Keratinocyte (primary cell): ENCODE measurements at regions not wholly inside any gene's neighbourhood (a gene's known extent, or its start where the extent isn't known, plus 50 kb on each side); places are given as distances from the start of the nearest gene placed in this dataset.

Source experiments
- DNase-seq: peaks from one replicate; pipeline ENCODE4 v3.0.0-alpha.2; 2011; ENCODE audit warnings: low read depth, missing footprints, low spot score
- FAIRE-seq: peaks from 2 replicates; lab custom pipeline; 2011; peaks lifted over from hg19 to GRCh38; lab: Jason Lieb, UNC
- H2AFZ ChIP-seq: 2 replicates; pipeline ENCODE4 v1.6.0; 2012; ENCODE audit warnings: low read length, control low read depth, inconsistent platforms; ENCODE audit not compliant: control insufficient read depth
- H3K27ac ChIP-seq: 2 replicates; pipeline ENCODE4 v1.5.1; 2011; ENCODE audit warnings: low read length; ENCODE audit not compliant: control insufficient read depth, insufficient read depth
- H3K27me3 ChIP-seq: 3 replicates; pipeline ENCODE4 v1.6.0; 2011; ENCODE audit warnings: low read length; ENCODE audit not compliant: control insufficient read depth, insufficient read depth; ENCODE audit errors: extremely low read depth
- H3K36me3 ChIP-seq, 2 experiments: 2 replicates in 1 of 2; 3 replicates in 1 of 2; pipeline ENCODE4 v1.5.1; 2011; ENCODE audit warnings: low read length in 2 of 2, mild to moderate bottlenecking in 1 of 2; ENCODE audit not compliant: control insufficient read depth in 2 of 2, insufficient read depth in 2 of 2; ENCODE audit errors: extremely low read depth in 1 of 2
- H3K4me1 ChIP-seq: 3 replicates; pipeline ENCODE4 v1.5.1; 2011; ENCODE audit warnings: low read length; ENCODE audit not compliant: control insufficient read depth, insufficient read depth; ENCODE audit errors: extremely low read depth
- H3K4me2 ChIP-seq: 3 replicates; pipeline ENCODE4 v1.6.0; 2011; ENCODE audit warnings: low read depth, low read length; ENCODE audit not compliant: control insufficient read depth, insufficient read depth; ENCODE audit errors: extremely low read depth
- H3K4me3 ChIP-seq, 3 experiments: fragments of 200-600 bp in 1 of 3; sonication (generic) in 1 of 3; 2 replicates in 2 of 3; 3 replicates in 1 of 3; pipeline ENCODE4 v1.5.1; 2011 to 2016; ENCODE audit warnings: low read length in 3 of 3, mild to moderate bottlenecking in 3 of 3, control low read depth in 2 of 3, inconsistent platforms in 1 of 3, low read depth in 1 of 3, mixed read lengths in 1 of 3, mixed run types in 1 of 3, moderate library complexity in 1 of 3; ENCODE audit not compliant: control insufficient read depth in 2 of 3, insufficient read depth in 2 of 3; ENCODE audit errors: extremely low read depth in 1 of 3
- H3K79me2 ChIP-seq: 2 replicates; pipeline ENCODE4 v1.6.0; 2012; ENCODE audit warnings: low read length; ENCODE audit not compliant: control insufficient read depth, insufficient read depth
- H3K9ac ChIP-seq: 3 replicates; pipeline ENCODE4 v1.6.0; 2011; ENCODE audit warnings: low read length; ENCODE audit not compliant: control insufficient read depth, insufficient read depth; ENCODE audit errors: extremely low read depth
- H3K9me1 ChIP-seq: 3 replicates; pipeline ENCODE4 v1.6.0; 2011; ENCODE audit warnings: low read length; ENCODE audit not compliant: control insufficient read depth, insufficient read depth; ENCODE audit errors: extremely low read depth
- H3K9me3 ChIP-seq: 2 replicates; pipeline ENCODE4 v1.5.1; 2012; ENCODE audit warnings: low read depth, low read length; ENCODE audit not compliant: control insufficient read depth
- H4K20me1 ChIP-seq: 3 replicates; pipeline ENCODE4 v1.6.0; 2011; ENCODE audit warnings: low read length; ENCODE audit not compliant: control insufficient read depth, insufficient read depth; ENCODE audit errors: extremely low read depth
- CTCF ChIP-seq, 3 experiments: IDR thresholded peaks in 1 of 3; conservative IDR thresholded peaks in 1 of 3; optimal IDR thresholded peaks in 1 of 3; 2 replicates in 2 of 3; 3 replicates in 1 of 3; pipeline versions ENCODE3 to v1.5.1; 2011; ENCODE audit warnings: low read length in 3 of 3, mild to moderate bottlenecking in 3 of 3, moderate library complexity in 2 of 3, control low read depth in 1 of 3, inconsistent platforms in 1 of 3; ENCODE audit not compliant: insufficient read depth in 2 of 3; ENCODE audit errors: extremely low read depth in 1 of 3
- EZH2 ChIP-seq: IDR thresholded peaks from one replicate; pipeline ENCODE4 v1.6.1; 2012; ENCODE audit warnings: inconsistent platforms, mild to moderate bottlenecking, low read length, moderate library complexity
- dilution Hi-C: fragments of 300-500 bp; cut with MboI; formaldehyde crosslinking; loops from one replicate; pipeline ENCODE4 v1.7.0; 2020; ENCODE audit warnings: low sequenced_read_pairs; ENCODE audit not compliant: extremely low pct_ligation_motif_present

GRCh38 chr5:26812714-26813113 lies 225.7 kb downstream of the CDH9 start:
- H3K36me3 ChIP-seq = no peaks in the 10 kb centered on the region
- no peaks in the 10 kb centered on the region for H3K9me1 ChIP-seq
- H2AFZ ChIP-seq = no peak overlapping the region
- H3K27ac ChIP-seq = no peak overlapping the region
- H3K4me1 ChIP-seq = no peaks in the 10 kb centered on the region
- H3K27me3 ChIP-seq = no peaks in the 10 kb centered on the region
- no peaks in the 10 kb centered on the region for H4K20me1 ChIP-seq
- TF ChIP-seq EZH2 (no peak), CTCF (optimal IDR thresholded peaks at IDR 0.05 in 1 of 3, IDR thresholded peaks at IDR 0.05 in 1 of 3, conservative IDR thresholded peaks at IDR 0.05 in 1 of 3; ENCODE audit: extremely low read depth in 1 of 3, insufficient read depth in 2 of 3, low read length in 3 of 3) (no peak)
- no peaks in the 10 kb centered on the region for H3K79me2 ChIP-seq
- no peak overlapping the region for H3K9ac ChIP-seq
- dilution Hi-C loops = no loop called here
- no peak overlapping the region for H3K4me3 ChIP-seq
- peaks cover 7% of the 10 kb centered on the region for H3K9me3 ChIP-seq
- FAIRE-seq (no peak), DNase-seq (no peak)
- H3K4me2 ChIP-seq = no peak overlapping the region

GRCh38 chr5:26807231-26808199 lies 230.9 kb downstream of the CDH9 start:
- TF ChIP-seq EZH2 (no peak), CTCF (optimal IDR thresholded peaks at IDR 0.05 in 1 of 3, IDR thresholded peaks at IDR 0.05 in 1 of 3, conservative IDR thresholded peaks at IDR 0.05 in 1 of 3; ENCODE audit: extremely low read depth in 1 of 3, insufficient read depth in 2 of 3, low read length in 3 of 3) (no peak)
- no peak overlapping the region for H2AFZ ChIP-seq
- H3K79me2 ChIP-seq = no peaks in the 10 kb centered on the region
- H4K20me1 ChIP-seq = no peaks in the 10 kb centered on the region
- no peaks in the 10 kb centered on the region for H3K4me1 ChIP-seq
- peaks cover 3% of the 10 kb centered on the region for H3K9me3 ChIP-seq
- H3K9me1 ChIP-seq = no peaks in the 10 kb centered on the region
- no peak overlapping the region for H3K9ac ChIP-seq
- FAIRE-seq = no peak
- no peaks in the 10 kb centered on the region for H3K27me3 ChIP-seq
- no peak overlapping the region for H3K4me3 ChIP-seq
- dilution Hi-C loops = no loop called here
- DNase-seq = no peak
- no peak overlapping the region for H3K4me2 ChIP-seq
- H3K36me3 ChIP-seq = no peaks in the 10 kb centered on the region
- H3K27ac ChIP-seq = no peak overlapping the region
